ENCODE measurements at regions not wholly inside any gene's neighbourhood (a gene's known extent, or its start where the extent isn't known, plus 50 kb on each side); places are given as distances from the start of the nearest gene placed in this dataset.

GRCh38 chr7:22879709-22880306 lies 57.2 kb upstream of the TOMM7 start:
- H3K27ac Mint-ChIP-seq (ENCODE audit: low read depth, unreplicated experiment): no peak overlapping the region
- intact Hi-C loops (cut with micrococcal nuclease): no loop called here
- TF ChIP-seq CTCF (IDR thresholded peaks at IDR 0.05; ENCODE audit: unreplicated experiment): no peak

GRCh38 chr7:22879280-22879679 lies 56.6 kb upstream of the TOMM7 start:
- CTCF ChIA-PET: no interaction called here
- Mint-ChIP-seq H3K27me3 (ENCODE audit: insufficient read depth, unreplicated experiment) (no peaks in the 10 kb centered on the region), H3K27ac (ENCODE audit: low read depth, unreplicated experiment) (no peak overlapping the region), H3K9me3 (ENCODE audit: unreplicated experiment) (no peaks in the 10 kb centered on the region), H3K4me1 (ENCODE audit: insufficient read depth, unreplicated experiment) (no peaks in the 10 kb centered on the region), H3K4me3 (ENCODE audit: unreplicated experiment) (no peak overlapping the region), H3K36me3 (ENCODE audit: insufficient read depth, unreplicated experiment) (no peaks in the 10 kb centered on the region)
- DNase-seq (ENCODE audit: unreplicated experiment): no peak
- BruUV-seq (replicated peaks): no TSS peak
- intact Hi-C loops (cut with micrococcal nuclease): no loop called here
- no peak for TF ChIP-seq CTCF (IDR thresholded peaks at IDR 0.05; ENCODE audit: unreplicated experiment)
- POLR2A ChIA-PET: no interaction called here

More at GRCh38 chr7:22879709-22880306, 57.2 kb upstream of the TOMM7 start:
- Mint-ChIP-seq H3K4me1 (ENCODE audit: insufficient read depth, unreplicated experiment) (no peaks in the 10 kb centered on the region), H3K4me3 (ENCODE audit: unreplicated experiment) (no peak overlapping the region), H3K36me3 (ENCODE audit: insufficient read depth, unreplicated experiment) (no peaks in the 10 kb centered on the region), H3K27me3 (ENCODE audit: insufficient read depth, unreplicated experiment) (no peaks in the 10 kb centered on the region), H3K9me3 (ENCODE audit: unreplicated experiment) (no peaks in the 10 kb centered on the region)
- ChIA-PET CTCF (no interaction called here), POLR2A (no interaction called here)
- DNase-seq (ENCODE audit: unreplicated experiment): no peak
- BruUV-seq (replicated peaks): no TSS peak

GRCh38 chr7:22876986-22877729 lies 54.5 kb upstream of the TOMM7 start:
- no peak overlapping the region for H3K27ac Mint-ChIP-seq (ENCODE audit: low read depth, unreplicated experiment)
- DNase-seq (ENCODE audit: unreplicated experiment): no peak
- intact Hi-C loops (cut with micrococcal nuclease): no loop called here
- H3K4me1 Mint-ChIP-seq (ENCODE audit: insufficient read depth, unreplicated experiment): no peaks in the 10 kb centered on the region
- H3K9me3 Mint-ChIP-seq (ENCODE audit: unreplicated experiment): no peaks in the 10 kb centered on the region
- no peaks in the 10 kb centered on the region for H3K36me3 Mint-ChIP-seq (ENCODE audit: insufficient read depth, unreplicated experiment)
- ChIA-PET POLR2A (interaction anchor here (0.6 to 2.8 kb wide), 4 partner anchors 8 to 314 kb away, joined by 3 to 9 read pairs (median 3); no protein-coding TSS in a partner anchor), CTCF (interaction anchor here (0.6 to 1.2 kb wide), 2 partner anchors 149 to 178 kb away, joined by 3 read pairs; no protein-coding TSS in a partner anchor)
- no peak overlapping the region for H3K4me3 Mint-ChIP-seq (ENCODE audit: unreplicated experiment)
- TF ChIP-seq CTCF (IDR thresholded peaks at IDR 0.05; ENCODE audit: unreplicated experiment): no peak
- BruUV-seq (replicated peaks): no TSS peak
- H3K27me3 Mint-ChIP-seq (ENCODE audit: insufficient read depth, unreplicated experiment): no peaks in the 10 kb centered on the region

GRCh38 chr7:22875470-22875869 lies 52.8 kb upstream of the TOMM7 start:
- Mint-ChIP-seq H3K9me3 (ENCODE audit: unreplicated experiment) (no peaks in the 10 kb centered on the region), H3K27me3 (ENCODE audit: insufficient read depth, unreplicated experiment) (no peaks in the 10 kb centered on the region), H3K36me3 (ENCODE audit: insufficient read depth, unreplicated experiment) (no peaks in the 10 kb centered on the region), H3K27ac (ENCODE audit: low read depth, unreplicated experiment) (no peak overlapping the region), H3K4me3 (ENCODE audit: unreplicated experiment) (no peak overlapping the region), H3K4me1 (ENCODE audit: insufficient read depth, unreplicated experiment) (no peaks in the 10 kb centered on the region)
- intact Hi-C loops (cut with micrococcal nuclease): no loop called here
- no peak for TF ChIP-seq CTCF (IDR thresholded peaks at IDR 0.05; ENCODE audit: unreplicated experiment)
- ChIA-PET POLR2A (interaction anchor here (0.6 to 2.8 kb wide), 3 partner anchors 10 to 18 kb away, joined by 3 to 9 read pairs (median 3); no protein-coding TSS in a partner anchor), CTCF (interaction anchor here (0.7 to 1.2 kb wide), 2 partner anchors 22 to 138 kb away, joined by 3 read pairs; partner anchors contain the start of gene HYCC1)
- no peak for DNase-seq (ENCODE audit: unreplicated experiment)
- BruUV-seq (replicated peaks): no TSS peak

Measured in MCF 10A (cell line).